Brain microvascular endothelial cell (primary cell): ENCODE measurements at regions not wholly inside any gene's neighbourhood (a gene's known extent, or its start where the extent isn't known, plus 50 kb on each side); places are given as distances from the start of the nearest gene placed in this dataset.

ENCODE experiments used
- DNase-seq: peaks from one replicate; pipeline ENCODE4 v3.0.0-alpha.2; 2020
- H3K27ac ChIP-seq: fragments of 250-450 bp; sonication (Bioruptor Pico); 2 replicates; pipeline ENCODE4 v1.5.1; 2020; ENCODE audit warnings: mild to moderate bottlenecking, moderate library complexity
- H3K27me3 ChIP-seq: fragments of 250-450 bp; sonication (Bioruptor Pico); replicated peaks from 2 replicates; pipeline ENCODE4 v1.5.1; 2020; ENCODE audit warnings: mild to moderate bottlenecking
- H3K36me3 ChIP-seq: fragments of 250-450 bp; sonication (Bioruptor Pico); replicated peaks from 2 replicates; pipeline ENCODE4 v1.5.1; 2020; ENCODE audit warnings: mild to moderate bottlenecking
- H3K4me3 ChIP-seq: 2 replicates; pipeline ENCODE4 v1.5.1; 2011; ENCODE audit warnings: low read depth, mild to moderate bottlenecking, control low read depth, low read length, moderate library complexity
- CTCF ChIP-seq: IDR thresholded peaks from 2 replicates; pipeline ENCODE4 v1.5.1; 2011; ENCODE audit warnings: low read depth, mild to moderate bottlenecking, moderate library complexity, low read length, control low read depth, inconsistent platforms; ENCODE audit errors: missing control alignments
- in situ Hi-C: cut with HindIII; loops from 2 replicates; pipeline ENCODE4 v1.10.0; 2017; ENCODE audit warnings: low sequenced_read_pairs, low pct_ligation_motif_present

- DNase-seq: peak; percentile 59
- Histone ChIP-seq H3K27me3 (no peaks in the 10 kb centered on the region), H3K27ac (no peak overlapping the region), H3K36me3 (no peaks in the 10 kb centered on the region), H3K4me3 (no peak overlapping the region)
- in situ Hi-C loops: no loop called here
- TF ChIP-seq CTCF: no peak
These were observed 421.2 kb upstream of the TENM3 start for GRCh38 chr4:181822005-181822375.

- Histone ChIP-seq H3K4me3 (no peak overlapping the region), H3K27ac (no peak overlapping the region), H3K36me3 (no peaks in the 10 kb centered on the region), H3K27me3 (no peaks in the 10 kb centered on the region)
- no peak for DNase-seq
- in situ Hi-C loops: no loop called here
- no peak for TF ChIP-seq CTCF
These were observed 420.0 kb upstream of the TENM3 start for GRCh38 chr4:181823183-181823582.

- no peaks in the 10 kb centered on the region for H3K27me3 ChIP-seq
- no peak for DNase-seq
- no peaks in the 10 kb centered on the region for H3K36me3 ChIP-seq
- H3K27ac ChIP-seq: no peak overlapping the region
- in situ Hi-C loops: no loop called here
- no peak for TF ChIP-seq CTCF
- no peak overlapping the region for H3K4me3 ChIP-seq
These were observed 419.6 kb upstream of the TENM3 start for GRCh38 chr4:181823645-181824044.

GRCh38 chr4:181825564-181825963 lies 417.6 kb upstream of the TENM3 start:
- Histone ChIP-seq H3K4me3 (no peak overlapping the region), H3K36me3 (no peaks in the 10 kb centered on the region), H3K27ac (no peak overlapping the region), H3K27me3 (no peaks in the 10 kb centered on the region)
- no peak for TF ChIP-seq CTCF
- in situ Hi-C loops: no loop called here
- DNase-seq: no peak

- H3K4me3 ChIP-seq: no peak overlapping the region
- H3K27ac ChIP-seq: no peak overlapping the region
- H3K27me3 ChIP-seq: no peaks in the 10 kb centered on the region
- no peak for DNase-seq
- in situ Hi-C loops: no loop called here
- H3K36me3 ChIP-seq: no peaks in the 10 kb centered on the region
- no peak for TF ChIP-seq CTCF
These were observed 416.0 kb upstream of the TENM3 start for GRCh38 chr4:181827246-181827645.

GRCh38 chr4:181830404-181831035 lies 412.7 kb upstream of the TENM3 start:
- TF ChIP-seq CTCF: no peak
- in situ Hi-C loops: no loop called here

More at GRCh38 chr4:181830404-181831035, 412.7 kb upstream of the TENM3 start:
- H3K27me3 ChIP-seq: no peaks in the 10 kb centered on the region
- H3K27ac ChIP-seq: no peak overlapping the region
- no peak overlapping the region for H3K4me3 ChIP-seq
- no peaks in the 10 kb centered on the region for H3K36me3 ChIP-seq
- no peak for DNase-seq
